ENCODE measurements at regions not wholly inside any gene's neighbourhood (a gene's known extent, or its start where the extent isn't known, plus 50 kb on each side); places are given as distances from the start of the nearest gene placed in this dataset.

- TF ChIP-seq CTCF (IDR thresholded peaks at IDR 0.05; ENCODE audit: insufficient read depth, low read depth, low read length) (no peak), EZH2 (IDR thresholded peaks at IDR 0.05; ENCODE audit: insufficient read depth, low read length) (no peak)
Measured at GRCh38 chr20:10132387-10132786, 86.2 kb upstream of the SNAP25 start.

Data from astrocyte (in vitro differentiated cells and primary cell).